ENCODE measurements at regions not wholly inside any gene's neighbourhood (a gene's known extent, or its start where the extent isn't known, plus 50 kb on each side); places are given as distances from the start of the nearest gene placed in this dataset.

- DNase-seq (ENCODE audit: low spot score): peak; percentile 46
Measured at GRCh38 chr12:107402041-107403022, 283.3 kb upstream of the PWP1 start.

DNA sequence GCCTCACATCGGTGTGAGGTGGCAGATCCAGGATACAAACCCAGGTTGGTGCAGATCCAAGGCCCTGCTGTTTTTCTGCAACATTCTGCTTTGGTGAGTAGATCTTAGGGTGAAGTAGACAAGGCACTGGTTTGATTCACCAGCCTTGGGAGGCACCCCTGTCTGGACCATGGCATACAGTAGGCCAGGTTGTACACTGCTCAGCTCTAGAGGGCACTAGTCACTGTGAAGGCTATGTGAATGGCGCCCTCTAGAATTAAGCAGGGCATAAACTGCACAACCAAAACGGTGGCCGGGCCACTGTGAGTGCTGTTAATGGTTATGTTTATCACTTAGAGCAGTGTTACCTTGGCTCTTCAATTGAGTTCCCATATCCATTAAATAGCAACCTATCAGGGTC is 280.6 kb upstream of the PWP1 start:
- DNase-seq (ENCODE audit: low spot score): no peak

- DNase-seq (ENCODE audit: low spot score): peak; percentile 50
Measured at GRCh38 chr12:107405436-107405835, 280.2 kb upstream of the PWP1 start.

DNA sequence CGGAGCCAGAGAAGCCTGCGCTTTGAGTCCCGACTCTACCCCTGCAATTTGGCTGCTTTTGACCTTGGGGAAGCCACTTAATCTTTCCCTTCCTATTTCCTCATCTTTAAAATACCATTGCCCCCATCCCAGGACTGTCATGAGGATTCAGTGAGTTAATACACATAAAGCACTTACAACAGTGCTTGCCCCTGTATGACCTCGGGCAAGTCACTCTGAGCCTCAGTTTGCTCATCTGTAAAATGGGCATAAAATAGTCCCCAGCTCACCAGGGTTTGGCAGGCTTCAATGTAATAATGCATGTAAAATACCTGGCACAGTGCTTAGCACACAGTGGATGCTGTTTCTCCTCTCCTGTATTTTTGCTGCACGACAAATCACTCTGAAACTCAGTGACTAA is 278.7 kb upstream of the PWP1 start:
- no peak for DNase-seq (ENCODE audit: low spot score)

DNA sequence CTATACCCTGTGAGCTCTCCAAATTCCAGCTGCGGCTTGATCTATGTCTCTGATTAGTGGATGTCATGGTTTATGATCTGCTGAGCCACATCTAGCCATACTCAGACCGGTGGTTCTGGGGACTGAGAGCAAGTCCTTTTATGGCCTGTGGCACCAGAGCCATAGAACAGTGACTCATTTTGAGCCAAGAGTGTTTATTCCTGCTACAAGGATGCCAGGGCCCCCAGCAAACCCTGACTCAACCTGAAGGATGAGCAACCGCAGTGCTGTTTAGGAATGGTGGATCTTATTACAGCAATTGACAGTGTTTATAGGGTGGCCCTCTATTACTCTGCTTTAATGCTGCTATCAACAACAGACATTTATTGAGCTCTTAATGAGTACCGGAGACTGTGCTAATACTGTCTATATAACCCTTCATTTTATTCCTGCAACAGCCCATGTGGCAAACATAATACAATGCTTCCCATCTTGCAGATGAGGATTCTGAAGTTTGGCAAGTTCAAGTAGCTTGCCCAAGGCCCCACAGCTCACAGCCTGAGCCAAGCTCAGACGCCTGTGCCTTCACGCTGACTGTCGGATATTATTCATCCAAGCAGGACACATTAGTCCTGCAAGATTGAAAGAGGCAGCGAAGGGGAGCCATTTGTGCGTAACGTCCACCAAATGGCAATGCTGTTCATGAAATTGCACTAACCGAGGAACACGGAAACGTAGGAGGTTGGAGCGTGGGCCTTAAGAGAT is 273.6 kb upstream of the PWP1 start:
- no peak for DNase-seq (ENCODE audit: low spot score)

DNA sequence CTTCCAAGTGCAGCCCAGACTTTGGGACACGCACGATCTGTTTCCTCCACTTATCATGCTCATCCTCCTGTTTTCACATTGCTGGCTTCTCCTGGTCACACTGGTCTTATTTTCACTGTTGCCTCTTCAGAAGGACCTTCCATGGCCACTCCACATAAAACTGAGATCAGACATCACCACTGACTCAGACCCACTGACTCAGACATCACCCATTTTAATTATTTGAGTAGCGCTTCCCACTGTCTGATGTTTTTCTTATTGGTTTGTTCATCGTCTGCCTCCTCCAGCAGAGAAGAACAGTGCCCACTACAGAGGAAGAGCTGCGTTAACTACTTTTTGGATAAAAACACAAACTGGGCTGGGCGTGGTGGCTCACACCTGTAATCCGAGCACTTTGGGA is 270.5 kb upstream of the PWP1 start:
- no peak for DNase-seq (ENCODE audit: low spot score)

GRCh38 chr12:107415834-107416233 is 269.8 kb upstream of the PWP1 start:
- DNase-seq (ENCODE audit: low spot score): no peak

DNA sequence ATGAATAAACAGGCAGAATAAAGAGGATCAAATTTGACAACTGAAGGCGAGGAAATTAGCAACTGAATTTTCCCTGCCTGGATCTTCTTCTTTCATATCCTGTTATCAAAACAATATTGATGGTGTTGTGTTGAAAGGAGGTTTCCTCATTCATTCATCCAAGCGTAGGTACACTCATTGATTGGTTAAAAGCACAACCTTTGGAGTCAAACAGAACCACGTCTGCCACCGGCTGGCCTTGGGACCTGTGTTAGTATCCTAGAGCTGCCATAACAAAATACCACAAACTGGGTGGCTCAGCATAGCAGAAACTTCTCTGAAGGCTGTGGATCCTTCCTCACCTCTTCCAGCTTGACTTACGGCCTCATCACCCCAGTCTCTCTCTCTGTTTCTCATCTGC is 268.6 kb upstream of the PWP1 start:
- no peak for DNase-seq (ENCODE audit: low spot score)

GRCh38 chr12:107418981-107419380 is 266.6 kb upstream of the PWP1 start:
- no peak for DNase-seq (ENCODE audit: low spot score)

- no peak for DNase-seq (ENCODE audit: low spot score)
Measured at GRCh38 chr12:107423531-107423930, 262.1 kb upstream of the PWP1 start.

GRCh38 chr12:107429006-107429705 is 256.4 kb upstream of the PWP1 start:
- no peak for DNase-seq (ENCODE audit: low spot score)

GRCh38 chr12:107431942-107432341 is 253.7 kb upstream of the PWP1 start:
- DNase-seq (ENCODE audit: low spot score): no peak

DNA sequence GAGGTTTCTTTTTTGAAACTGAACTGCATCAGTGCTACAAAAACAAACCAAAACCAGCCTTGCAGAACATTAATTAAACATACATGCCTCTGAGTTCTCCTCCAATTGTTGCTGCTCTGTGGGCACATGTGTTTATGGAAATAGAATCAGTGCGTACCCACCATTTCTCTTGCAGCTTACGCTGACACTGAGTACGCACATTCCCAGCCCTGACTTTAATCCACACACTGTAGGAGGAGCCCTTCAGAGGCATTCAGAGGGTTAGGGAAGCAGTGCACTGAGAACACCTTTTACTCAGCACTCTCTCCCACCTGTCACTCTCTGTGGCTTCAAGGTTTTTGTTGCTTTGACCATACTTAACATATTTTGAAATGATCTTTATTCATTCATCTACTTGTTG is 250.5 kb upstream of the PWP1 start:
- DNase-seq (ENCODE audit: low spot score): no peak

DNA sequence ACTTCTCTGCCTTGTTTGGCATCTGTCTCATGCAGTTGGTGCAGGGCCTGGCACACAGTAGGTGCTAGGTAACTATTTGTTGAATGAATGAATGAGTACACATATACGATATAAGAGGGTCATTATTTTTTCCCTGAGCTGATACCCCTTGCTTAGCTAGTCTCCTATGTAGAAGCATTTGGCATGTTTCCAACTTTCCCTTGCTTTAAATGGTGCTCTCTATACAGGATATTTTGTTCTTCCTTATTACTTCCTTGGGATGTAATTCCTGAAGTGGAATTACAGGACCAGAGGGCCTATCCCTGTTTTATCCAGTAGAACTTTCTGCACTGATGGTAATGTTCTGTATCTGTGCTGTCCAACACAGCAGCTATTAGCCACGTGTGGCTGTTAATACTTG is 250.1 kb upstream of the PWP1 start:
- no peak for DNase-seq (ENCODE audit: low spot score)

GRCh38 chr12:107436376-107436775 is 249.2 kb upstream of the PWP1 start:
- no peak for DNase-seq (ENCODE audit: low spot score)

DNA sequence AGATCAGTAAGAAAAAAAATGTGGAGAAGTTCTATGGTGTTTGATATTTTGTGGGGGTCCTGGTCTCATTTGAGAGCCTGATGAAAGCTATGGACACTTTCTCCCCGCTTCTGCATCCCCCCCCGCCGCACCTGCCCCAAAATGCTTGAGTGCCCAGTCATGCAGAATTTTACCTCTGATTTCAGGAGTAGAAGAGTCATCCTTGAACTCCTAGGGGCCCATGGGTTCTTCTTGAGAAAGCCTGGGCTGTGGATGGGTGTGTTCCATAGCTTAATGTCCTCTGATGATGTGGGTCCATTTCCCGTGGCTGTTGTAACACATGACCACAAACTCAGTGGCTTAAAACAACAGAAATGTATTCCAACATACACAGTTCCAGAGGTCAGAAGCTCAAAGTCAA is 248.8 kb upstream of the PWP1 start:
- DNase-seq (ENCODE audit: low spot score): no peak

GRCh38 chr12:107437954-107438353 is 247.6 kb upstream of the PWP1 start:
- no peak for DNase-seq (ENCODE audit: low spot score)

- no peak for DNase-seq (ENCODE audit: low spot score)
Measured at GRCh38 chr12:107439026-107439738, 246.4 kb upstream of the PWP1 start.

- no peak for DNase-seq (ENCODE audit: low spot score)
Measured at GRCh38 chr12:107440606-107441005, 245.0 kb upstream of the PWP1 start.

- DNase-seq (ENCODE audit: low spot score): no peak
Measured at GRCh38 chr12:107441665-107442300, 243.8 kb upstream of the PWP1 start.

GRCh38 chr12:107442326-107442987 is 243.1 kb upstream of the PWP1 start:
- no peak for DNase-seq (ENCODE audit: low spot score)

Data from Ammon's horn (tissue), 1 donor.